NCI-H1436 (cell line): ENCODE measurements at regions not wholly inside any gene's neighbourhood (a gene's known extent, or its start where the extent isn't known, plus 50 kb on each side); places are given as distances from the start of the nearest gene placed in this dataset.

Experiments used
- DNase-seq: peaks from one replicate; lab custom pipeline; 2025; lab: John Stamatoyannopoulos, UW

DNA sequence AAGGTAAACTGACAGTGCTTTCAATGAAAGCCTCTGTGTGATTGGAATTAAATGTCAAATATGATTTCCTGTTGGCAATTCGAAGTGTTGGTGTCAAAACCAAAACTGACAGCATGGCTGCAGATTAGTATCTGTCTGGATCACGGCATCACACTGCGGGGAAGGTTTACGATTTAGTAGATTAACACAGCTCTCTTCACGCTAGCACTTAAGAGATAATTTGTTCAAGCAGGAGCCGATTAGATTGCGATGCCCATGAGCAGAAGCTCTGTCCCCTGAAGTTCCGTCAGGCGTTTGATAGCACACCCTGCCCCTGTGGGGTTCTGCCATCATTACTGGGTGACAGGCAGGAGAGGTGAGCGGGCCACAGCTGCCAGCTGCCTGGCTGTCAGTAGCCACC is 279.5 kb upstream of the AUTS2 start:
- no peak for DNase-seq

DNA sequence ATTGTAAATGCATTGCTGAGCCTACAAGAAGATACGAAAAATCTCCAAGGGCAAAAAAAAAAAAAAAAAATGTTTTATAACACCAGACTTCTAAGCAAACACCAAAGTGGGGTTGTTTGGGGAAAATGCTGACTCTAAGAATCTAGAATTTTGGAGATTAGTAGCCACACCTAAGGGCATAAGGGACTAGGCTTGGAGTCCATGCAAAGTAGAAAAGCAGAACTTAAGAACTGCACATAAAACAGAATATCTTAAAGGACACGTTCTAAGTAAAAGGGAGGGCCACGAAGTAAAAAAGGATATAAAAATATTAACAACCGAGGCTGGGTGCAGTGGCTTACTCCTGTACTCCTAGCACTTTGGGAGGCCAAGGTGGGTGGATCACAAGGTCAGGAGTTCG is 269.8 kb upstream of the AUTS2 start:
- DNase-seq, result no peak

DNA sequence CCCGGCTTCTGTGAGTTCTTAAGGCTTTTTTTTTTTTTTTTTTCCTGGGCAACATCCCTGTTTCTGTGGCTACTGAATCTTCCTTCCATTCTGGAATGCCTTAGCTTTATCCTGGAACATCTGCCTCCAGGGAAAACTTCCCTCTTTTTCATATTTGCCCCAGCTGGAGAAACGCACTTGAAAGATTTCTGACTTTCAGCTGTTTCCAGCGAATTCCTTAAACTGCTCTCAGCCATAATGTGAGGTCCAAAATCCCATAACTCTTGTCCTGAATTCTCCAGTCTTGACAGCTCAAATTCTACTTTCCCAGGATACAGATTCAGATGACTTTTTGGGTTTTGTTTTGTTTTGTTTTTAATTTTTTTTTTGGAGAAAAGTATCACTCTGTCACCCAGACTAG is 263.6 kb upstream of the AUTS2 start:
- no peak for DNase-seq

DNA sequence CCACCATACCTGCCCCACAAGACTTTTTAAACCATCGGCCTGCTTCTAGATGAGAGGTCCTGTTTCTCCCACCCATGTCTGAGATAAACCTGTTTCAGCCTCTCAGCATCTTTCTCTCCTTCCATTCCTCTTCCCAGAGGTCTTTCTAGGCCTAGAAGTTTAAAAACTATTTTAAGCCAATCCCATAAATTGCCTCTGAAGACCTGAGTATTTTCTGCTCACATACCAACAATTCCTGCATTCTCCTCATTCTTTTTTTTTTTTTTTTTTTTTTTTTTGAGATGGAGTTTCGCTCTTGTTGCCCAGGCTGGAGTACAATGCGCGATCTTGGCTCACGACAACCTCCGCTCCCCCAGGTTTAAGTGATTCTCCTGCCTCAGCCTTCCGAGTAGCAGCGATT is 262.9 kb upstream of the AUTS2 start:
- DNase-seq, result no peak

DNA sequence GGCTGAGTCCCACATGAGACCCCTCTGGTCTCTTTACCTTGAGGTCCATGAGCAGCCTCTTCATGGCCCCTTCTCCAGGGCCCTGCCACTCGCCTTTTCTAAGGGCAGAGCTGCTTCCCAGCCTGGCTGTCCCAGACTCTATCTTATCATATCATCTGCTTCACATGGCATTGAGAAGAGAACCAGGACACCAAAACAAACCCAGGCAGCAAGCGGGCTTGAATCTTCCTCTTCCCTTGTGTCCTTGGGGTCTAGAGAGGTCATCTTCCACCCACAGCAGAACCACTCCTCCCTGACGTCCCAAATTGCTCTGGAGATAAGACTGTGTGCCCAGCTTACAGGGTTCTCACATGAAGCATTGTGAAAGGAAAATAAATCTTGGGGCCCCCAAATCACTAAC is 261.3 kb upstream of the AUTS2 start:
- no peak for DNase-seq

DNA sequence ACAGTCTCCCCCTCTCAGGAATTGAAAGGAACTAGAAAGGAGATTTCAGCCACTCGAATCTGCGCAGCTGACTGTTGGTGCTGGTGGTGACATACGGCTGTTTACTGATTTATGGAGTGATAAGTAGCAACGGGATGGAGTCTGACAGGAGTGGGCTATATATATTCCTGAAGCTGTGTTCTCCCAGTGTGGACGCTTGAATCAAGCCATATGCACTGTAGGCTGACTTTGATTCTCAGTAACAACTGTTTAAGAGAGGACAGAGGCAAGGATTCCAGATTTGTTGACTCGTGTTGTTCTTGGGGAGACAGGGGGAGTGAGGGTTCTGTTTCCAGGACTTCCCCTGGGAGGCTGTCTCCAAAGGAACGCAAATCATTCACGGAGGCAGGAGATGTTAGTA is 260.1 kb upstream of the AUTS2 start:
- DNase-seq, result no peak

DNA sequence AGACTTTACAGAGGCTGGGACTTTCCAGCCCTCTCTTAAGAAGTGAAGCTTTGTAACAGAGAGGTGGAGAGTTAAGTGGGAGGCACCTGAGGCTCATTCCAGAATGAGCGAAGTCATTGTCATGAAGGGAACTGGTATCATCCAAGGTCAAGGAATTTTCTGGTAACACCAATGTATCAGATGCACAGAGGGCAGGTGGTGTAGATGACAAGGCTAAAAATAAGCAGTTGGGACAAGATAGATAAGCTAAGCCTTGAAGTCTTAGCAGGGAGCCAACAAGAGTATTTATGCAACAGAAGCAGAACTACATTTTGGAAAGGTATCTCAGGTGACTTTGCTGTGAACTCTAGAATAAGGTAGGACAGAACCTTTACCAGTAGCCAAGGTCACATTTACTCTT is 257.0 kb upstream of the AUTS2 start:
- no peak for DNase-seq

DNA sequence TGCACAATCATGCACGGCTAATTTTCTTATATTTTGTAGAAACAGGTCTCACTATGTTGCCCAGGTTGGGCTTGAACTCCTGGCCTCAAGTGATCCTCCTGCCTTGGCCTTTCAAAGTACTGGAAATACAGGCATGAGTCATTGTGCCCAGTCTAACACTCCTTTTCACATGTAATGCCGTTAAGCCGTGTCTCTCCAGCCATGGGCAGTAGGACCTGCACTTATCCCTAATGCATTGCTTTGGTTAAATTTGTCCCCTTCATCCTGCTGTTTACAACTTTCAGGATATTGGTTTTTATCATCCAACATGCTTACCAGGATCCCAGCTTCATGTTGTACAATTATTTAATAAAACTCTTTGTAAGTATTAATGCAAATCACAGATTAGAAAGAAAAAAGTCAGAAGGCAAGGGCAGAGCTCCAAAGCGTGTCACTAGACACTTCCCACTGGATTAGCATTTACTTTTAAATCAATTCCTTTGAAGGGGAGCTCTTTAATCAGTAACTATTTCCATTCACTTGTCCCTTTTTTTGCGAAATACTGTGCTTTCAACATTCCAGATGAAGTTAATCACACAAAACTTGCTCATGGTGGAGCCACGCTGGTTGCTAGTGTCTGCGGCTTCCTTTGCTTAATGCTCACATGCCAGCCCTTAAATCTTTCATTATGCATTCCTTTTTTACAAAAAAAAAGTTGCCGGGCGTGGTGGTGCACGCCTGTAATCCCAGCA is 256.0 kb upstream of the AUTS2 start:
- DNase-seq, result no peak

DNA sequence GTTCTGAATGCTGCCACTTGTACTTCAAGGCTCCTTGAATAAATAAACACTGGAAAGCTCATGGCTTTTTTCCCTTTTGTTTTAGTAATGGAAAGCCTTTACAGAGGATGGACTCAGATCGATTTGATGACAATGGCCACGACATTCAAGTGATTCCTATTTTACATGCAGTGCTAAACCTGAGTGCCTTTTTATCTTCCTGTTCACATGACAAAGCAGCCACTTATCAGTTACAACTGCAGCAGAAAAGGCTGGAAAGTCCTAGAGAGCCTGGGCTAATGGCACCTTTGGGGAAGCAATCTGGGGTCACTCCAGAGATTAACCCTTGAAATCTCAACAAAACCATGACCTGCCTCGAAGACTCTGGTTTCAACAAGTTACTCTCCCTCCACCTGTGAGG is 249.0 kb upstream of the AUTS2 start:
- DNase-seq, result peak; percentile 72

DNA sequence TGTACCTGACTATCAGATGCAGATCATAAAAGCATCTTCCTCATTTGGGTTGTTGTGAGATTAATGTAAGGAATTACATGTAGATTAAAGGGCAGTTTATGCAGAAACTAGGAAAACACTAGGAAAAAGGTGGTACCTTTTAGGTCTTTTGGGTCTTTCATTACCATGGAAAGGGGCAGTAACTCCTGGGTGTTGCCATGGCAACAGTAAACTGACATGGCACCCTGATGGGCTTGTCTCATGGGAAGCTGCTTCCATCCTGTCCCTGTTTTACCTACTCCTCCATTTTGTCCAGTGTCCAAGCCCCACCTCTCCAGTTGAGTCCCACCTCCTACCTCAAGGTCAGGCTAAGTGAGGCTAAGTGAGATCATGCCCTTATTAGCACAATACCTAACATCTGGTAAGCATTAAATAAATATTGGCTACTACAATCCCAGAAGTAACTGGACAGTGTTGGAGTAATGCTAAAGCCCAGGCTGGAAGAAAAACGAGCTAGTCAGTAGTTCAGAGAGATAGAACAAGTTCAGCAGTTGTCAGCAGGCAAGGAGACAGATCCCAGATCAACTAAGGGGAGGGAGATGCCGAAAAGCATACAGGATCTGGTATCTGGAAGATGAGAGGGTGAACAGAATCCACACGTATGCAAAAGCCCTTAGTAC is 240.0 kb upstream of the AUTS2 start:
- no peak for DNase-seq

DNA sequence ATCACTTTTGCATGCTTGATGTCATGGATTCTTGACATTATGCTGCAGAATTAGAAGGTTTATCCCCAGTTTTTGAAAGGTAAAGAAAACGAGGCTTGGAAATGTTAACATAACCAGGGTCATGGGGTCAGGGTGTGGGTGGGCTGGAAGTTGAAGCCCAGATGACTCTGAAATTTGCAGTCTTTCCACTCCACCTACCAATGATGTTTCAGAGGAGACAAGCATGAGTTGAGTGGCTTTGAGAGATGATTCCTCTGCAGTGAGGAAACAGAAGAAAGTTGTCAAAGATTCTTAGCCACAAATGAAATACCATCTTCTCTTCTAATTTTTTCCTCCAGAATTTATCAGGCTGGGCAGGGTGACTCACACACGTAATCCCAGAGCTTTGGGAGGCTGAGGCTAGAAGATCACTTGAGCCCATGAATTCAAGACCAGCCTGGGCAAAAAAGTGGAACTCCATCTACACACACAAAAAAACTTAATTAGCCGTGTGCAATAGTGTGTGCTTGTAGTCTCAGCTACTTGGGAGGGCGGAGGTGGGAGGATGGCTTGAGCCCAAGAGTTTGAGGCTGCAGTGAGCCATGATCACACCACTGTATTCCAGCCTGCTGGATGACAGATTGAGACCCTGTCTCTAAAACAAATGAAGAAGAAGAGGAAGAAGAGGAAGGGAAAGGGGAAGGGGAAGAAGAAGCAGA is 239.1 kb upstream of the AUTS2 start:
- DNase-seq, result no peak

DNA sequence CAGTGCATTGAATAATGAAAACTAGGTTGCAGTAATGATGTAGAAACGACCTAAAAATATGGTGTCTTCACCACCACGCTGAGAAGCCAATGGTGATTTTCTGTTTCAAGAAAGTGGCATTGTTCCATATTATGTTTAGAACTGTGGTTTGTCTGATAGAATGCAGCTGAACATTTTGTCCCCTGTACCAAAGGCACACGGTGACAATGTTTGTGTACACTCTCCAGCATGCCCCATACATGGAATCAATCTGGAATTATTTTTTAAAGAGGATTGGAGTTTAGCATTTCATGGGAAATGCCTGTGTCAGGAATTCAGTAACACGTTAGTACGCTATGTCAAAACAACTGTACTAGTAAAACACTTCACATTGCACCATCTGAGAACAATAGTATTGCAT is 237.4 kb upstream of the AUTS2 start:
- no peak for DNase-seq

DNA sequence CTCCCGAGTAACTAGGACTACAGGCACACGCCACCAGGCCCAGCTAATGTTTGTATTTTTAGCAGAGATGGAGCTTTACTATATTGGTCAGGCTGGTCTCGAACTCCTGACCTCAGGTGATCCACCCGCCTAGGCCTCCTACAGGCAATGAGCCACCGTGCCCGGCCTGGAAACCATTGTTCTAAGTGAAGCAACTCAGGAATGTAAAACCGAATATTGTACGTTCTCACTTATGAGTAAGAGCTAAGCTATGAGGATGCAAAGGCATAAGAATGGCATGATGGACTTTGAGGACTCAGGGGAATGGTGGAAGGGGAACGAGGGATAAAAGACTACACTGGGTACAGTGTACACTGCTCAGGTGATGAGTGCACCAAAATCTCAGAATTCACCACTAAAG is 235.1 kb upstream of the AUTS2 start:
- no peak for DNase-seq

DNA sequence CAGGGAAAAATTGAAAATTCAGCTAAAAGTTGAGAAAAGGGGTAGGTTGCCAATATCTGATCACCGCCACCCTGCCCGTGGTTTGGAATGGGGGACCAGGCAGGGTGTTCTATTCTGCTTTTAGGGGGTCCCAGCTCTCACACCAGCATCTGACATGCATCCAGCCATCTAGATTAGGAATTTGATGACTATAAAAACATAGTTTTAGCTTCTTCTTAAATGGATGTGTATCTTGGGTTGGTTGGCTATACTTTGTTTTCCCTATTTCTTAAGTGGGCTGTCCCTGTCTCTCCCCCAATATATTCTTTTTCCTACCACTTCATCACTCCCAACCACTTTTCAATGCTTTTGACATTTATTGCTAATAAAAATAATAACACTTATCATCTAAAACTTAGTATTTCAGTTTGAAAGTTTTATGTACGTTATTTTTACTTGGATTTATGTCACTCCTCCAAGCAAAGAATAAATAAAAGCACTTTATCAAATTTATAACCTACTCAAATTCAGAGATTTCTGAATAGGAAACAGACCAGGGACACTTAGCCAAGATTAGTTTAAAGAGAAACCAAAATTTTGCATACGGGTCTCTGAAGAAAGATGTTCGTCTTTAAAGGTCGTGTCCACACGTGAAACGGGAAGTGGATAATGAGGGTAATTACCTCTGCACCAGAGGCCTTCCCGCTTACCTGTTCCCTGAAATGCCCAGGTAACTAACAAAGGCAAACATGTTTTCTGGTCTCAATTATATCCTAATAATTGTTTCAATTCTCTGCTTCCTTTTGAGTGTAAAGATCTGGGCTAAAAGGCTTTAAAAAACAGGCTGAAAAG is 233.2 kb upstream of the AUTS2 start:
- DNase-seq, result peak; percentile 0

DNA sequence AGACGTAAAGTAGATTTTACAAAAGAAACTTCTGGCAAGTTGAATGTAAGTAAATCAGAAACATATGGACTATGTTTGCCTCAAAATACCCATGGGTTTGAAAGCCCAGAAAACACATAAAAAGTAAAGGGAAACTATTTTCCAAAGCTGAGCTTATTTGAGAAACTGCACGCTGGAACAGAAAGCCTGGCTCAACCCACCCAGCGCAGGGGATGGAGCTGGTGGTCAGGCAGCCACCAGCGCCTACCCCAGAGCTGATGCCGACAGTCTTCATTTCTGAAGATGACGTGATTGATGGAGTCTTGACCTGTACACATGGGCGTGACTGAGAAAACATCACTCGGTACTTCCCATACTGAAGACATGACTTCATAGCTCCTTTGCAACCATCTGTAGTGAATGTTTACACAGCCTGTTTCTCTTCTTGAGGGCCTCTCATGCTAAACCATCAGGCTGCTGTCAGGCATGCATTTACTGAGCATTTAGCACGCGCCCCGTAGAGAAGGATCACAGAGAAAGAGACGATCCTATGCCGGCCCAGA is 232.6 kb upstream of the AUTS2 start:
- DNase-seq, result peak; percentile 33

DNA sequence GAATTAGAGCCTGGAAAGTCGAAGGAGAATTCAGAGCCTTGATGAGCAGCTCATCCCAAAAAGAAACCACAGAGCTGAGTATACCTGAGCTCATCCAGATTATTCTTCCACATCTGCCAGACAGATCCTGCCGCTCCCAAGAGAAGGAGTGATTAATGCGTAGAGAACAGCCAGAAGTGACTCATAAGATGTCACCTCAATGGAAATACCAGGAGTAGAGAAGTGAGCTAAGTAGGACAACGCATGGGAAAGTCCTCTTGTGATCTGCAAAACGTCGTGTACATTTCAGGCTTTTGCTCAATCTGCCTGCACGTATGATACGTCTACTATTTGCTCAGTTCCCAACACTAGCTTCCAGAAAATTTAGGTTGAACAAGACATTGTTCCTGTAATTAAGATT is 230.5 kb upstream of the AUTS2 start:
- DNase-seq, result no peak

DNA sequence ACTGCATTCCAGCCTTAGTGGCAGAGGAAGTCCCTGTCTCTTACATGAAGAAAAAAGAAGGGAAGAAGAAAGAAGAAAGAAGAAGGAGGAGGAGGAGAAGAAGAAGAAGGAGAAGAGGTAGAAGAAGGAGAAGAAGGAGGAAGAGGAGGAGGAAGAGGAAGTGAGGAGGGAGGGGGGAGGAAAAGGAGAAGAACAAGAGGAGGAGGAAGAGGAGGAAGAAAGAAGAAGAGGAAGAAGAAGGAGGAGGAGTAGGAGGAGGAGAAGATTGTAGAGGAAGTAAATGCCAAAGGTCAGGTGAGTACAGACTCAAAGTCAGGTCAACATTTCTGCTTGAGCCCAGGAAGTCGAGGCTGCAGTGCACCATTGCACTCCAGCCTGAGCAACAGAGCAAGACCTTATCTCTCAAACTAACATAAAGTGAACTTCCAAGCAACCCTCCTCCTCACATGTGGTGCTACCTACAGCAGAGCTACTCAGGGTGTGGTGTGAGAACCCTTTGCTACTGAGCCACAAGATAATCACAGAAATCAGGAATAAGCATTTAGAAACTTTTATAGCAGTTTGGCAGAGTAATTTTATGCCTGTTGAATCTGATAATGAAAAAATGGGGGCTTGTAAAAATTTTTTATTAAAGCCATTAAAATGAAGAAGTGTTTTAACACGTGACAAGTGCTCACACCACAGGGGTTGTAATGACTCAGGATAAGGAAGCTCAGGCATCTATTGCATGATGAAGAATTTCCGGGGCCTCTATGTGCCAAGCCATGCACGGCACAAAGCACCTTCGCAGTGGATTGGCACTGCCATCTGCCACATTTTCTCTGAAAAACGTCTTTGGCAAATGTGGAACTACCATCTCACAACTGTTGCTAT is 224.9 kb upstream of the AUTS2 start:
- DNase-seq, result no peak

DNA sequence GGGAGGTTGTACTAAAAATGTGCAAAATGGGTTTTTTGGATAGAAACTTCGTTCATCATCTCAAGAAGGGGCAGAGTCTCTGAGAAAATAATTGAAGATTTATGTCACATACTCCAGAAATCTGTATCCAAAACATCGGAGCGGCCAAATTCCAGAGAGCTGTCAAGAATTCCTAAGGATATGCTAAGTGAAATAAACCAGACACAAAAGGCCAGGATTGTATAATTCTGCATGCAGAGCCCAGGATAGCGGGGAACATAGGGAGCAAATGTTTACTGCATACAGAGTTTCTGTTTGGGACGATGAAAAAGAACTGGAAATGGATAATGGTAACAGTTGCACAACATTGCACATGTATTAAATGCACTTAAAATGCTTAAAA is 224.2 kb upstream of the AUTS2 start:
- no peak for DNase-seq

DNA sequence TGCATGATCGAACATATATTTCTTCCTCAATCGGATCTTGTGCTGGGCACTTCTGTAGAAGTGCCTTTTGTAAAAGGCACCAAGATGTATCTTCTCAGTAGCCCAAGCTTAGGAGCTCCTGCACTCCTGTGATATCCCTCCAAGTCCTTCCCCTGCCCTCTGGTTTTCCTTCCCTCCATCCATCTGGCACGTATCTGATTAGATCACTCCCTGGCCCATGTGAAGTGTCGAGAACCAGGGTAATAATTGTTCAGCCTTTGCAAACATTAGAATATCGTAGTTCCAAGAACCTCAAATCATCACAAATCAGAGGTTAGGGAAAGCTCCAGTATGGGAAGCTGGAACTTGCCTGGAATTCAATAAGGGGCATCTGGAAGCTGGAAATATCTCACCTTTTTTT is 221.1 kb upstream of the AUTS2 start:
- no peak for DNase-seq

DNA sequence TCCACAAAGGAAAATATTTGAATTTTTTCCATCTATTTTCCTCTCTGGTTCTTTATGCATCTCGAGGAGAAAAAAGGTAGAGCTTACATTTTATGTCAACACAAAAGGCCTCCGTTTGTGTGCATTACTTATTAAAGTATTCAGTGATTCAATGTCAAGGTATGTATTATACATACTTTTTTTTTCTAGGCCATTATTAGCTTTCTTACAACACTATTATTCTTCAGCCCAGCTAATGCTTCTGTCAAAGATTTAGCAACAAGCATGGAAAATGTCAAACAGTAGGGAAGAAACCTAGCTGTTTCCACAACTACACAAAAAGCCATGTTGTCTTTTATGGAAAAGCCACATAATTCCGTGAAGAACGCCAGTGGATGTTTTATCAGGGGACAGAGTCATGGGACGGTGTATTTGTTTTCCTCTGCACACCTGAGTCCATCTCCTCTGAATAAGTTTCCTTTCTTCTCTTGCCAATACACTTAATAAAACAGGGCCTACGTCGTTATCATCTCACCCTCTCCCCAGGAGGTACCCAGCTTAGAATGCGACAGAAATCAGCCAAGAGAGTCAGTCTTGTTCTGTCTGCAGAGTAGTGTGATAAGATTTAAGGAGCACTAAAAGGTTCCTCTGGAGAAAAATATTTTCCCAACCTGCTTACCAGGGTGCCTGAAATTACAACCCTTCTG is 209.7 kb upstream of the AUTS2 start:
- no peak for DNase-seq

DNA sequence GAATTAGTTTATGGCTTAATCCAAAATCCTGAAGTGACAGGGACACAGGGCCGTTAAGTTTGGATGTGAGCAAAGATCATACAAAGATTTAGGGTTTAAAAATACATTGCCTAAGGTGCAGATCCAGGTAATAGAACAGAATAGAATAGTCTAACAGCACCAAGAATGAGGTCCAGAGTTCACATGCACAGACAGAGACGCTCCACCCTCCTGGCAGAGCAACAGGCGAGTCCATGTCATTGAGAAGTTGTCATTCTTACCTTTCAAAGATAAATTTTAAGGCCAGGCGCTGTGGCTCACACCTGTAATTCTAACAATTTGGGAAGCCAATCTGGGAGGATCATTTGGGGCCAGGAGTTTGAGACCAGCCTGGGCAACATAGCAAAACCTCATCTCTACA is 209.1 kb upstream of the AUTS2 start:
- no peak for DNase-seq
